GM18498 (cell line): ENCODE measurements at regions not wholly inside any gene's neighbourhood (a gene's known extent, or its start where the extent isn't known, plus 50 kb on each side); places are given as distances from the start of the nearest gene placed in this dataset.

Experiments
- ATAC-seq: cut with Tn5 transposase; IDR thresholded peaks from one replicate; pipeline ENCODE4 v1.9.1; 2021; ENCODE audit warnings: mild to moderate bottlenecking, moderate library complexity; ENCODE audit not compliant: unreplicated experiment

GRCh38 chr21:43318841-43319781 lies 107.8 kb downstream of the SIK1 start:
- no peak for ATAC-seq

- no peak for ATAC-seq
Observed at GRCh38 chr21:43318368-43318767, 108.6 kb downstream of the SIK1 start.

DNA sequence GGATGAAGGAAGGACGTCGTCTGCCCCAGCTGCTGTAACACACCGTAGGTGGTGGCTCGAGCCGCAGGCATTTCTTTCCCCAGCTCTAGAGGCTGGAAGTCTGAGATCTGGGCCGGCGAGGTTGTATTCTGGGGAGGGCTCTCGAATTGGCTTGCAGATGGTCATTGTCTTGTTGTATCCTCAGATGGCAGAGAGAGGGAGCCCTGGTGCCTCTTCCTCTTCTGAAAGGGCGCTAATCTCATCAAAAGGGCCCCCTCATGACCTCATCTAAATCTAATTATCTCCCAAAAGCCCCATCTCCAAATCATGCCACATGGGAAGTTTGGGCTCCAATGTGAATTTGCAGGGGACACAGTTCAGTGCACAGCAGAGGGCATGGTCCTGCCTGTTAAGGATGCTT lies 109.0 kb downstream of the SIK1 start:
- no peak for ATAC-seq

GRCh38 chr21:43317254-43317748 lies 109.6 kb downstream of the SIK1 start:
- no peak for ATAC-seq

GRCh38 chr21:43316156-43316845 lies 110.6 kb downstream of the SIK1 start:
- ATAC-seq = no peak

GRCh38 chr21:43315244-43316137 lies 111.4 kb downstream of the SIK1 start:
- no peak for ATAC-seq

DNA sequence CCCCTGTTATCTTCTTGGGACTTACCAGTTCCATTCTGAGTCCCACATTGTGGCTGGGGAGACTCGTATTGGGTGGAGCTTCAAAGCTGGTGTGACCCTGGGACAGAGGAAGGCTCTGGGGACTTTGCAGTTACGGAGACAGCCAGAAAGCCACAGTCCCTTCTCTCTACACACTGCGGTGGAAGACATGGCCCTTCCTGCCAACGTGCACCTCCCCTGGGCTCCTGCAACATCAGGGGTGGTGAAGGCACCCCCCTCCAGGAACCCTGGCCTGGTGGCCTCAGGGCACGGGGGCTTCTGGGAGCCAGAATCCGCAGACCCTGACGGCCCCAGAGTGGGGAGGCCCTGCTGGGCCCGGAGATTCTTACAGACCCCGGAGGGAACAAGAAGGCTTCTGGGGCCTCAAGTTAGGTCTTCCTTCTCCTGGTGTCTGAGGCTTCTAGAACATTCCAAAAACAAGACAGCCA lies 113.0 kb downstream of the SIK1 start:
- ATAC-seq = no peak

GRCh38 chr21:43313221-43313938 lies 113.6 kb downstream of the SIK1 start:
- ATAC-seq = no peak

DNA sequence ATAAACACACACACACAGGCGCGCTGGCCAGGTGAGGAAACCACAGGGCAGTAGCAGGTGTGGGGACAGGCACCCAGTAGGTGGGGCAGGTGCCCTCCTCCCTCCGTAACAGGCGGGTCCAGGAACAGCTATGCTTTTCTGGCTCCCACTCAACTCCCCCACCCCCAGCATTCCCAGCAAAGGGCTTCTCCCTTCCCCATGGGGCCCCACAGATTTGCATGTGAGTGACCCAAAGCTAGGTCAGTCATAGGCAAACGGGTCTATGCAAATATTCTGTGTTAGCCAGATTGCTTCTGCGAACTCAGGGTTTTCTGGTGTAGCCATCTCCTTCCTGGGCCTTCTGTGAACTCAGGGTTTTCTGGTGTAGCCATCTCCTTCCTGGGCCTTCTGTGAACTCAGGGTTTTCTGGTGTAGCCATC lies 114.2 kb downstream of the SIK1 start:
- no peak for ATAC-seq

- no peak for ATAC-seq
Observed at GRCh38 chr21:43312011-43312410, 114.9 kb downstream of the SIK1 start.

DNA sequence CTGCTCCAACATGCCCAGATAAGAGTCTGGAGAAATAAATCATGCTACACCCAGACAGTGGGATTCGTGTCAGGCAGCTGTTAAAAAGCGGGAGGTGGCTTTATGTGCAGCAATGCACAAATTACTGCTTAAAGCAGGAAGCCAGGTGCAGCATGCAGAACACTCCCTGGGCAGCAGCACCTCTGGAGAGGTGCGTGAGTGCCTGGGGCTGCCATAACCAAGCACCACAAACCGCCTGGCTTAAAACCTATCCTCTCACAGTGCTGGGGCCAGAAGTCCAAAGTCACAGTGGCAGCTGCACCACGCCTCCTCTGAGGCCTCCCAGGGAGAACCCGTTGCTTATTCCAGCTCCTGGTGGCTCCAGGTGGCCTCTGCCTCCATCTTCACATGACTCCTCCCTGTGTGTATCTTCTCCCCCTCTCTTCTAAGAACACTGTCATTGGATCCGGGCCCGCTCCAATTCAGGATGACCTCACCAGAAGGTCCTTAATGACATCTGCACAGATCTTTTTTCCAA lies 115.6 kb downstream of the SIK1 start:
- ATAC-seq = no peak

DNA sequence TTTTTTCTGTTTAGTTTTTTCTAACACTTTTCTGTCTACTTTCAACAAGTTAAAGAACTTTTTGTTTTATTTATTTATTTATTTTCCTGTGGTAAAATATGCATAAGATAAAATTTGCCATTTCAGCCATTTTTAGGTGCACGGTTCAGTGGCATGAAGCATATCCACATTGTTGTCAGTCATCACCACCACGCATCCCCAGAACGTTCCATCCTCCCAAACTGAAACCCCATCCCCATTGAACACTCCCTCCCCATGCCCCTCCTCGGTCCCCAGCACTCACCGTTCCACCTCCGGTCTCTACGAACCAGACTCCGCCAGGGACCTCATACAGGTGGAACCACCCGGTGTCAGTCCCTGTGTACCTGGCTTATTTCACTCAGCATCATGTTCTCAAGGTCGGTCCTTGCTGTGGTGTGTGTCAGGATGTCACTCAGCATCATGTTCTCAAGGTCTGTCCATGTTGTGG lies 118.1 kb downstream of the SIK1 start:
- ATAC-seq = no peak

- no peak for ATAC-seq
Observed at GRCh38 chr21:43308101-43308814, 118.7 kb downstream of the SIK1 start.

GRCh38 chr21:43307677-43308070 lies 119.3 kb downstream of the SIK1 start:
- no peak for ATAC-seq

GRCh38 chr21:43306911-43307676 lies 119.8 kb downstream of the SIK1 start:
- ATAC-seq = peak; percentile 64

- no peak for ATAC-seq
Observed at GRCh38 chr21:43306391-43306790, 120.5 kb downstream of the SIK1 start.

GRCh38 chr21:43305811-43306311 lies 121.1 kb downstream of the SIK1 start:
- ATAC-seq = no peak

- ATAC-seq = no peak
Observed at GRCh38 chr21:43305336-43305665, 121.6 kb downstream of the SIK1 start.
